GM19468 (cell line): ENCODE measurements at regions not wholly inside any gene's neighbourhood (a gene's known extent, or its start where the extent isn't known, plus 50 kb on each side); places are given as distances from the start of the nearest gene placed in this dataset.
"Not testable (repeated sequence)": the region's sequence is repeated elsewhere in the genome, so short reads cannot be mapped to it uniquely, and the experiment has no call there.

Source experiments
- ATAC-seq: cut with Tn5 transposase; IDR thresholded peaks from one replicate; pipeline ENCODE4 v1.9.1; 2021; ENCODE audit warnings: mild to moderate bottlenecking, moderate library complexity, moderate number of reproducible peaks; ENCODE audit not compliant: unreplicated experiment; ENCODE audit errors: extremely low read depth

GRCh38 chr2:192544371-192544955, 349.7 kb upstream of the TMEFF2 start:
- ATAC-seq: no peak

GRCh38 chr2:192542148-192543066, 347.7 kb upstream of the TMEFF2 start:
- not testable (repeated sequence) for ATAC-seq

GRCh38 chr2:192539306-192539705, 344.6 kb upstream of the TMEFF2 start:
- ATAC-seq: no peak

GRCh38 chr2:192536922-192537624, 342.3 kb upstream of the TMEFF2 start:
- ATAC-seq: no peak

GRCh38 chr2:192535956-192536921, 341.5 kb upstream of the TMEFF2 start:
- no peak for ATAC-seq

- no peak for ATAC-seq
Measured at GRCh38 chr2:192534072-192534471, 339.3 kb upstream of the TMEFF2 start.

DNA sequence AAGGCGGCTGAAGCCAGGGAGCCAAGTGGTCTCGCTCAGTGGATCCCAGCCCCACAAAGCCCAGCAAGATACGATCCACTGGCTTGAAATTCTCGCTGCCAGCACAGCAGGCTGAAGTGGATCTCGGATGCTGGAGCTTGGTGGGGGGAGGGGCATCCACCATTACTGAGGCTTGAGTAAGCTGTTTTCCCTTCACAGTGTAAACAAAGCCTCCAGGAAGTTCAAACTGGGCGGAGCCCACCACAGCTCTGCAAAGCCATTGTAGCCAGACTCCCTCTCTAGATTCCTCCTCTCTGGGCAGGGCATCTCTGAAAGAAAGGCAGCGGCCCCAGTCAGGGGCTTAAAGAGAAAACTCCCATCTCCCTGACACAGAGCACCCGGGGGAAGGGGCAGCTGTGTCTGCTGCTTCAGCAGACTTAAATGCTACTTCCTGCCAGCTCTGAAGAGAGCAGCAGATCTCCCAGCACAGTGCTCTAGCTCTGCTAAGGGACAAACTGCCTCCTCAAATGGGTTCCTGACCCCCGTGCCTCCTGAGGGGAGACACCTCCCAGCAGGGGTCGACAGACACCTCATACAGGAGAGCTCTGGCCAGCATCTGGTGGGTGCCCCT, 330.0 kb upstream of the TMEFF2 start:
- ATAC-seq: not testable (repeated sequence)

DNA sequence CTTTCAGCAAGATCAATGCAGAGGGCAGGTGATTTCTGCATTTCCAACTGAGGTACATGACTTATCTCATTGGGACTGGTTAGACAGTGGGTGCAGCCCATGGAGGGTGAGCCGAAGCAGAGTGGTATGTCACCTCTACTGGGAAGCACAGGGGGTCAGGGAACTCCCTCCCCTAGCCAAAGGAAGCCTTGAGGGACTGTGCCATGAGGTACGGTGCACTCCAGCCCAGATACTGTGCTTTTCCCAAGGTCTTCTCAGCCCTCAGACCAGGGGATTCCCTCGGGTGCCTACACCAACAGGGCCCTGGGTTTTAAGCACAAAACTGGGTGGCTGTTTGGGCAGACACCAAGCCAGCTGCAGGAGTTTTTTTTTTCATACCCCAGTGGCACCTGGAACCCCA, 329.5 kb upstream of the TMEFF2 start:
- not testable (repeated sequence) for ATAC-seq

DNA sequence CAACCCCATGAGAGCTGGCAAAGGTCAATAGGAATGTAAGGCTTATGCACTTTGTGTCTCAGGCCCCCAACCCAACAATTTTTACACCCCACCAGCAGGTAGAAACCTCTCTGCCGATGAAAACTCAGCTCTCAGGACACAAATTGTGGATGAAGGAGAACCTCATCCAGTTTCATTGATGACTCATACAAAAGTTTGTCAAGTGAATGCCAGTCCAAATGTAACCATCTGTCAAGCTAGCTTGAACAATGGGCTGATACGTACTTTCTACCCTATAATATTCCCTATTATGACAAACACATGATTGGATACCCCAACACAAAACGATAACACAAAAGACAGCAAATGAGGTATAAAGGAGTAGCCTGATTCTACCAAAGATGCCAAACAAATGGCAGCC, 321.2 kb upstream of the TMEFF2 start:
- no peak for ATAC-seq

GRCh38 chr2:192513575-192513974, 318.8 kb upstream of the TMEFF2 start:
- ATAC-seq: no peak

GRCh38 chr2:192507836-192508450, 313.2 kb upstream of the TMEFF2 start:
- not testable (repeated sequence) for ATAC-seq

GRCh38 chr2:192500550-192501200, 305.9 kb upstream of the TMEFF2 start:
- ATAC-seq: no peak

- ATAC-seq: no peak
Measured at GRCh38 chr2:192499476-192499875, 304.7 kb upstream of the TMEFF2 start.

DNA sequence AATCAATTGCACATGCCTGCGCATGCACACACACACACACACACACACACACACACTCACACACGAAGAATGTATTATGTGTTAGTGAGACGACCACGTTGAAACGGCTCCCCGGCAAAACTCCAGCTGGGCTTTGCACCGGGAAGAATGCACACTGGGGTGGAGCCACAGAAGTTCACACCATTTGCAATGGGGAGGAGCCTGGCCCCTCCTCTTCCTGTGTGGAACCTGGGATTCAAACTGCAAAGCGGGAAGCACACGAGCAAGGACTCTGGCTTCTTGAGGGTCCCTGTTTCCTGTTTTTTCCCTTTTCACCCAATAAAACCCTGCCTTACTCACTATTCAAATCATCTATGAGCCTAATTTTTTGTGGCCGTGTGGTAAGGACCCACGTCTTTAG, 304.0 kb upstream of the TMEFF2 start:
- ATAC-seq: no peak

DNA sequence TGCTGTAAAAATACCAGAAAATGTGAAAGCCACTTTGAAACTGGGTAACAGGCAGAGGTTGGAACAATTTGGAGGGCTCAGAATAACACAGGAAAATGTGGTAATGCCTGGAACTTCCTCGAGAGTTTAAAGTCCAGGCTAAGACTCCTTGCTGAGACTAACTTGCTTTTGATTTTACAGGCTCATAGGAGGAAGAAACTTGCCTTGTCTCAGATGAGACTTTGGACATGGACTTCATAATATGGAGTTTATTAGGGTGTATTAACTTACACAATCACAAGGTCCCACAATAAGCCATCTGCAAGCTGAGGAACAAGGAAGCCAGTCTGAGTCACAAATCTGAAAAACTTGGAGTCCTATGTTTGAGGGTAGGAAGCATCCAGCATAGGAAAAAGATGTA, 293.4 kb upstream of the TMEFF2 start:
- ATAC-seq: not testable (repeated sequence)

- ATAC-seq: no peak
Measured at GRCh38 chr2:192487636-192488035, 292.9 kb upstream of the TMEFF2 start.

GRCh38 chr2:192484903-192485302, 290.2 kb upstream of the TMEFF2 start:
- no peak for ATAC-seq

DNA sequence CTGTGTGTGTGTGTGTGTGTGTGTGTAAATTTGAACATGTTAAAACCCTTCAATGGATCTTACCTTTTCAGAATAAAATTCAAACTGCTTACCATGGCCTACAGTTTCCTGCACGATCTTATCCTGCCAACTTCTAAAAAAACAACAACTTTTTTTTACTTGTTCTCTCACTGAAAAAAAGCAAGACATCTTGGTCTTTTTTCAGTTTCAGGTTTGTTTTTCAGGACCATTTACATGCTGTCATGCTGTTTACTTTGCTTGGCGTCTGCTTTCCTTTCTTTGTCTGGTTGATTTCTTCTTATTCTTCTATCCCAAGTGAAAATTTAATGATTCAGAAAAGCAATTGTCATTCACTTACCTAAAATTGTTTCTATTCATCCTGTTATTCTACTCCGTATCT, 286.3 kb upstream of the TMEFF2 start:
- ATAC-seq: no peak

DNA sequence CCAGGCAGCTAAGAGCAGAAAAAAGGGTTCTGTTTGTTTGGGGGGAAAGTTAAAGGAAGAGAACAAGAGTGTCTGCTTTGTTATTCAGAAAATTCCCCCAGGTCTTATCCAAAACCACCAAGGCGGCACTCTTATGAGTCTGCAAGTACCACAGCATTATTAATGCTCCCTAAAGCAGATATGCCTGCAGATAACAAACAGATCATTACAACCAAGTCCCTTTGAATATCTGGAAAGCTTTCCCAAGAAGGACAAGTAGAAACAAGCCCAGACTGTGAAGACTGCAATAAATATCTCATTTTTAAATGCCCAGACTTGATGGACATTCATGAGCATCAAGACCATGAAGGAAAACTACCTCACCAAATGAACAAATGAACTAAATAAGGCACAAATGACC, 278.6 kb upstream of the TMEFF2 start:
- no peak for ATAC-seq
